Panc1 (cell line): ENCODE measurements at regions not wholly inside any gene's neighbourhood (a gene's known extent, or its start where the extent isn't known, plus 50 kb on each side); places are given as distances from the start of the nearest gene placed in this dataset.
A peak's percentile ranks its signal among the peaks of the same experiment; 100 is the strongest.

Experiments used
- ATAC-seq: fragments of 200-7000 bp; cut with Tn5 transposase; 2 replicates; pipeline ENCODE4 v1.9.1; 2020; ENCODE audit warnings: mild to moderate bottlenecking, moderate library complexity
- BruUV-seq: library from RNA; stranded (reverse); fragments of 400-500 nt; replicated peaks from 2 replicates; lab custom pipeline; 2021; lab: Mats Ljungman, UMichigan
- CTCF ChIA-PET: fragments of 300-600 bp; sonication (Branson Sonifier 250); formaldehyde crosslinking; loops from one replicate; lab custom pipeline; 2022; ENCODE audit warnings: antibody characterized with exemption; lab: Charles Lee
- POLR2A ChIA-PET: fragments of 300-600 bp; sonication (Branson Sonifier 250); formaldehyde crosslinking; loops from one replicate; lab custom pipeline; 2022; ENCODE audit warnings: antibody characterized with exemption; lab: Charles Lee
- DNase-seq: peaks from one replicate; pipeline ENCODE4 v3.0.0-alpha.2; 2010; ENCODE audit warnings: low read depth, low spot score
- H3K27ac ChIP-seq: 2 replicates; pipeline ENCODE4 v1.5.1; 2011; ENCODE audit warnings: mild to moderate bottlenecking, low read length, inconsistent platforms
- H3K27me3 ChIP-seq: fragments of 200-500 bp; sonication (Bioruptor generic); 2 replicates; pipeline ENCODE4 v1.6.0; 2014; ENCODE audit warnings: low read length, inconsistent platforms; ENCODE audit not compliant: control insufficient read depth, insufficient read depth
- H3K36me3 ChIP-seq: fragments of 200-500 bp; sonication (Bioruptor generic); 2 replicates; pipeline ENCODE4 v1.5.1; 2014; ENCODE audit warnings: inconsistent platforms, mild to moderate bottlenecking, low read length, moderate library complexity; ENCODE audit not compliant: control insufficient read depth, insufficient read depth
- H3K4me1 ChIP-seq: 2 replicates; pipeline ENCODE4 v1.5.1; 2011; ENCODE audit warnings: inconsistent platforms, mild to moderate bottlenecking, low read length, moderate library complexity; ENCODE audit not compliant: control insufficient read depth, insufficient read depth
- H3K4me3 ChIP-seq, 2 experiments: 2 replicates each; pipeline ENCODE4 v1.5.1; 2011 to 2012; ENCODE audit warnings: low read depth in 2 of 2, low read length in 2 of 2, mild to moderate bottlenecking in 2 of 2, inconsistent platforms in 1 of 2, moderate library complexity in 1 of 2
- H3K9me3 ChIP-seq: fragments of 200-500 bp; sonication (Bioruptor generic); 2 replicates; pipeline ENCODE4 v1.5.1; 2014; ENCODE audit warnings: low read depth, mild to moderate bottlenecking, inconsistent platforms, low read length, moderate library complexity; ENCODE audit not compliant: control insufficient read depth, insufficient read depth
- CTCF ChIP-seq: fragments of 450-650 bp; IDR thresholded peaks from 2 replicates; pipeline ENCODE4 v1.5.1; 2017; ENCODE audit warnings: mild to moderate bottlenecking
- POLR2AphosphoS5 ChIP-seq: IDR thresholded peaks from 2 replicates; pipeline ENCODE4 v1.6.1; 2012; ENCODE audit warnings: mild to moderate bottlenecking, low read depth, low read length, moderate library complexity
- SIN3A ChIP-seq: IDR thresholded peaks from 2 replicates; pipeline ENCODE4 v1.6.1; 2012; ENCODE audit warnings: low read depth, mild to moderate bottlenecking, low read length, moderate library complexity, borderline replicate concordance; ENCODE audit not compliant: insufficient read depth
- TCF7L2 ChIP-seq: IDR thresholded peaks from 2 replicates; pipeline ENCODE4 v1.6.1; 2011; ENCODE audit warnings: mild to moderate bottlenecking, low read depth, low read length, inconsistent platforms
- in situ Hi-C: cut with HindIII; loops from 2 replicates; pipeline ENCODE4 v1.10.0; 2016; ENCODE audit warnings: low sequenced_read_pairs, low pct_unique_long_range_greater_than_20kb
- intact Hi-C: fragments of 100-400 bp; cut with micrococcal nuclease; formaldehyde crosslinking; loops from one replicate; pipeline ENCODE4 v1.10.0; 2022; ENCODE audit not compliant: unreplicated experiment
- TF ChIP-seq, protein P1 (sequence below), 2 experiments: IDR thresholded peaks; 2 replicates each; pipeline ENCODE4 v1.6.1; 2011 to 2012; ENCODE audit warnings: low read depth in 2 of 2, control low read depth in 1 of 2, low read length in 1 of 2, mild to moderate bottlenecking in 1 of 2, moderate library complexity in 1 of 2; ENCODE audit not compliant: insufficient read depth in 1 of 2

DNA sequence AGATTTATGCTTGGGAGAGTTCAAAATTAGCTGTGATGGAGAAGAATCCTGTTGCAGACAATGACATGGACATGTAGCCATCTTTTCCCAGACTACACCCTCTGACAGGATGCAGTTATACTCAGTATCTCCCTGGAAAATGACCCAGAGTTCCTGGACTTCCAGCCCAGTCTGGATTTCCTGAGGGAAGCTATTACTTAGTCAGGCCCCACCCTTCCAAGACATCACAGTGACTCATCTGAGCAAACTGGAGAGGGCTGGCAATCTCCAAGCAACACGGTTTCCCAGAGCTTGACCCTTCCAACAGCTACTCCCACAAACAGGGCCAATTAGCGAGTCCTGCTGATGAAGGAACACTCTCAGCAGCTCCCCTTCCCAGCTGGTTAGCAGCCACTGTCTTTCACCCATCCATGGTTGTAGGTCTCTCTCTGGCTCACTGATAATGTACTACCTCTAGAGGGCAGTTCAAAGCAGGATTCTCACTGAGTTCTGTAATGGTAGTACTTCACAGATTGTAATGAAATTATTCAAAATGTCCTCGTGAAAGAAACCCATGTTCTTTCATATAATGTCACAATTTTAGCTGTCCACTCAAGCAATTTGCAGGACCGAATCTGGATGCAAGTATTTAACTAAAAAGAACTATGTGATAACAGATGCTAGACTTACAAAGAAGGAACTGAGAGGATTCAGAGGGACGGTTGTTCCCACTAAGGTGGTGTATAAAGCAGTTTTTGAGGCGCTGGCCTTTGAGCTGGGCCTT, 110.2 kb downstream of the MDH1 start:
- BruUV-seq = no TSS peak
- CTCF ChIA-PET = interaction anchor here (1.7 kb wide), 1 partner anchor 162 kb away, joined by 4 read pairs; no protein-coding TSS in a partner anchor
- peak; percentile 95 for ATAC-seq
- POLR2A ChIA-PET = no interaction called here
- no peaks in the 10 kb centered on the region; the same call in 1 of the 2 replicates for H3K27me3 ChIP-seq
- H3K9me3 ChIP-seq = no peaks in the 10 kb centered on the region
- in situ Hi-C loops (no loop called here), intact Hi-C loops (no loop called here)
- no peak overlapping the region for H3K27ac ChIP-seq
- TF ChIP-seq, protein P1, sequence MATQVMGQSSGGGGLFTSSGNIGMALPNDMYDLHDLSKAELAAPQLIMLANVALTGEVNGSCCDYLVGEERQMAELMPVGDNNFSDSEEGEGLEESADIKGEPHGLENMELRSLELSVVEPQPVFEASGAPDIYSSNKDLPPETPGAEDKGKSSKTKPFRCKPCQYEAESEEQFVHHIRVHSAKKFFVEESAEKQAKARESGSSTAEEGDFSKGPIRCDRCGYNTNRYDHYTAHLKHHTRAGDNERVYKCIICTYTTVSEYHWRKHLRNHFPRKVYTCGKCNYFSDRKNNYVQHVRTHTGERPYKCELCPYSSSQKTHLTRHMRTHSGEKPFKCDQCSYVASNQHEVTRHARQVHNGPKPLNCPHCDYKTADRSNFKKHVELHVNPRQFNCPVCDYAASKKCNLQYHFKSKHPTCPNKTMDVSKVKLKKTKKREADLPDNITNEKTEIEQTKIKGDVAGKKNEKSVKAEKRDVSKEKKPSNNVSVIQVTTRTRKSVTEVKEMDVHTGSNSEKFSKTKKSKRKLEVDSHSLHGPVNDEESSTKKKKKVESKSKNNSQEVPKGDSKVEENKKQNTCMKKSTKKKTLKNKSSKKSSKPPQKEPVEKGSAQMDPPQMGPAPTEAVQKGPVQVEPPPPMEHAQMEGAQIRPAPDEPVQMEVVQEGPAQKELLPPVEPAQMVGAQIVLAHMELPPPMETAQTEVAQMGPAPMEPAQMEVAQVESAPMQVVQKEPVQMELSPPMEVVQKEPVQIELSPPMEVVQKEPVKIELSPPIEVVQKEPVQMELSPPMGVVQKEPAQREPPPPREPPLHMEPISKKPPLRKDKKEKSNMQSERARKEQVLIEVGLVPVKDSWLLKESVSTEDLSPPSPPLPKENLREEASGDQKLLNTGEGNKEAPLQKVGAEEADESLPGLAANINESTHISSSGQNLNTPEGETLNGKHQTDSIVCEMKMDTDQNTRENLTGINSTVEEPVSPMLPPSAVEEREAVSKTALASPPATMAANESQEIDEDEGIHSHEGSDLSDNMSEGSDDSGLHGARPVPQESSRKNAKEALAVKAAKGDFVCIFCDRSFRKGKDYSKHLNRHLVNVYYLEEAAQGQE (IDR thresholded peaks at IDR 0.05; ENCODE audit: insufficient read depth in 1 of 2, low read depth in 2 of 2, low read length in 1 of 2) = no peak
- TF ChIP-seq CTCF (peak; percentile 72), SIN3A (no peak)
- no peak overlapping the region for H3K4me3 ChIP-seq
- DNase-seq = peak; percentile 65
- no peaks in the 10 kb centered on the region for H3K36me3 ChIP-seq
- H3K4me1 ChIP-seq = no peaks in the 10 kb centered on the region

- TF ChIP-seq POLR2AphosphoS5 (no peak), TCF7L2 (no peak), CTCF (no peak)
- Histone ChIP-seq H3K9me3 (no peaks in the 10 kb centered on the region), H3K36me3 (no peaks in the 10 kb centered on the region), H3K4me3 (no peak overlapping the region), H3K27me3 (no peaks in the 10 kb centered on the region), H3K27ac (no peak overlapping the region), H3K4me1 (no peaks in the 10 kb centered on the region)
- in situ Hi-C loops (no loop called here), intact Hi-C loops (no loop called here)
- BruUV-seq = no TSS peak
- no peak for DNase-seq
- ChIA-PET POLR2A (no interaction called here), CTCF (interaction anchor here (1.7 kb wide), 1 partner anchor 161 kb away, joined by 4 read pairs; no protein-coding TSS in a partner anchor)
- ATAC-seq = 0 out of 2 replicates have a peak, but pooled peaks have one; percentile 30
Observed at GRCh38 chr2:63699549-63699839, 110.7 kb downstream of the MDH1 start.
